IPS-NIHi11 (cell line): ENCODE measurements at regions not wholly inside any gene's neighbourhood (a gene's known extent, or its start where the extent isn't known, plus 50 kb on each side); places are given as distances from the start of the nearest gene placed in this dataset.

Experiments used
- DNase-seq: peaks from one replicate; pipeline ENCODE4 v3.0.0; 2012; ENCODE audit warnings: mixed read lengths, low spot score

GRCh38 chr13:76711550-76712182 lies 174.5 kb downstream of the KCTD12 start:
- no peak for DNase-seq

- DNase-seq, result no peak
These were observed 176.4 kb downstream of the KCTD12 start for GRCh38 chr13:76709851-76710250.

DNA sequence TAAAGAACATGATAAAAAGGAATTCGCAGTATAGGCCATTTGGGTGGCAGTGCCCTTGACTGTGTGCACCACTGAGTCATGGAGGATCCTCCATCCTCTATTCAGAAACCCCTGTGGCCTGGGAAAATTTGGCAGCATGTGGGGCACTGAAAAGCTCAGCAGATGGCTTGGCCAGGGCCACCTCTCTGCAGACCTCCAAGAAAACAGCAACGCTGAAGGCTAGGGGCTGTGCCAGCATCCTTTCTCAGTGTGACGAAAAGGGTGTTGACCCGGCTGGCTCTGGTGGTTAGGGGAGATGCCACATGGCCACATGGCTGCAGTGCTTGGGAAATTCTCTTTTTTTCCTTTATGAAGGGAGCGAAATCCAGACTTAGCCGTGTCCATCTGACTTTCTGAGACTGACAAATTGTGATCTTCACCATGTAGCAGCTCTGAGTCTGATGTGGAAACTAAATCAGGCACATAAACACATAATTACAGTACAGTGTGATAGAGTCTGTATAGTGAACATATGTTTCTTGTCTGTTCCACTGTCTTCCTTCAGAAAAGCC lies 178.0 kb downstream of the KCTD12 start:
- DNase-seq, result no peak

GRCh38 chr13:76707360-76707759 lies 178.8 kb downstream of the KCTD12 start:
- DNase-seq, result no peak

GRCh38 chr13:76703621-76704288 lies 182.4 kb downstream of the KCTD12 start:
- DNase-seq, result no peak

GRCh38 chr13:76703216-76703615 lies 183.0 kb downstream of the KCTD12 start:
- DNase-seq, result no peak

DNA sequence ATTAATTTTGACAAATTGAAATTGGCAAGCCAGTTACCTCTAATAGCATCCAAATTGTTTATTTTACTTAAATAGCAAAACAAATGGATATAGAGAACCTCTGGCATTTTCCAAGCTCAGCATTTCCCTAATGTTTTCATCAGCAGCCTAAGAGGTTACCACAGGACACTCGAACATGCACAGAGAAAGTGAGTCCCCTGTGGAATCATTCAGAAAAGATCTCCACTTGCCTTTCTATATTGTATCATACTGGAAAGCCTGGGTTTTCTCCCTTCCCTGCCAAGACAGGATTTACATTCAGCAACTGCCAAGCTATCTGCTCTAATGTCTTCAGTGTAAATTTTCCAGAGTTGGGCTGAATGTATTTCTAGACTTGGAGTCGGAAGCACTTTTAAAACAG lies 188.9 kb downstream of the KCTD12 start:
- no peak for DNase-seq

GRCh38 chr13:76696370-76696769 lies 189.8 kb downstream of the KCTD12 start:
- no peak for DNase-seq

GRCh38 chr13:76693086-76693485 lies 193.1 kb downstream of the KCTD12 start:
- DNase-seq, result no peak

DNA sequence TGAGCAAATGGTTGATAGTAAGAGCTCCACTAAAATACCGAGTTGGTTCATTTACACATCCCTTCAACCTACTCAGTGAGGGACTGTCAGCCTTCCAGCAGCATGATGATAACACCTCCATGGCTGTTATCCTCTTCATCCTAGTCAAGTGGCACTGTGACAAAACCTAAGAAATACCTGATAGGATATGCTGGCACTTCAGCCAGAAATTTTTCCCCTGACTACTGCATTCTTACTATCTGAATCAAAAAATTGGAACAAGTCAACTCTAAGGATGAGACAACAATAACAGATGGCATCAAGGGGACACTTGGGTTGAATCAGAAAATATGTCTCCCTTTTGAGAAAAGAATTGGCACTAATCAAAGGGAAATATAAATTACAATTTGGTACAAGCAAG lies 193.9 kb downstream of the KCTD12 start:
- DNase-seq, result no peak

DNA sequence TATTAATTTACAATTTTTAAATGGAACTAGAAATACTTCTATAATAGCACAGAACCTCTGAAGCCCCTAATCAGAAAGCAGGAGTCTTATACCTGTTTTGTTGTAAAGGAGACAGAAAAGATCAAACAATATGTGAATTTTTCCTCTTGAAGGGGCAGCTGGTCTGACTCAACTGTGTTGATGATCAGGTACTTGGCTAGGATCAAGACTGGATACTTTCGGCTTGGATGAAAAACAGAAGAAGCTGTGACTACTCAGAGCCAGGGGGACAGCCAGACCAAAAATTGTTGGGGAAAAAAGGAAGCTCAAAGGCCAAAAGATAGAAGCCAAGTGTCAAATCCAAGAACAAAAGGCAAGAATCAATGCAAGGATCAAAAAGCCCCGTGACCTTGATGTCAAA lies 195.6 kb downstream of the KCTD12 start:
- DNase-seq, result no peak

DNA sequence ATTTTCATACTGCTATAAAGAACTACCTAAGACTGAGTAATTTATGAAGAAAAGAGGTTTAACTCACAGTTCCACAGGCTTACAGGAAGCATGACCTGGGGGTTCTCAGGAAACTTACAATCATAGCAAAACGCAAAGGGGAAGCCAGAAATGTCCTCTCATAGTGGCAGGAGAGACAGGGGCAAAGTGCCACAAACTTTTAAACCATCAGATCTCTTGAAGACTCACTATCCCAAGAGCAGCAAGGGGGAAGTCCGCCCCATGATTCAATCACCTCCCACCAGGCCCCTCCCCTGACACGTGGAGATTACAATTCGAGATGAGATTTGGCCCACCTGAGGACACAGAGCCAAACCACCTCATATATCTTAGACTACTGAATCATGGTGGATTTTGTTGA lies 198.7 kb downstream of the KCTD12 start:
- DNase-seq, result no peak

DNA sequence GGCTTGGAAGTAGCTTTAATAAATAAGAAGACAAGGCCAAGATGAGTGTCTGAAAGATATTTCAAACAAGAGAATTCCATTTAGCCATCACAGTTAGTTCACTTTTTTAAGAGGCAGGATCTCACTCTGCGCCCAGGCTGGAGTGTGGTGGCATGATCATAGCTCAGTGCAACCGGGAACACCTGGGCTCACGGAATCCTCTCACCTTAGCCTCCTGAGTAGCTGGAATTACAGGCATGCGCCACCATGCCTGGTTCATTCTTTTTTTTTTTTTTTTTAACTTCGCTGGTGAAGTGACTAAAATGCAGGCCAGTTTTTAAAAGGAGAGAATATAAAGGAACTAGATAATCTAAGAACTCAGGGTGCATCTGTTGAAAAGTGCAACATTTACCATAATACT lies 200.3 kb downstream of the KCTD12 start:
- DNase-seq, result no peak

GRCh38 chr13:76684336-76684735 lies 201.9 kb downstream of the KCTD12 start:
- no peak for DNase-seq

GRCh38 chr13:76683854-76684253 lies 202.4 kb downstream of the KCTD12 start:
- no peak for DNase-seq

- DNase-seq, result no peak
These were observed 203.0 kb downstream of the KCTD12 start for GRCh38 chr13:76683168-76683567.

DNA sequence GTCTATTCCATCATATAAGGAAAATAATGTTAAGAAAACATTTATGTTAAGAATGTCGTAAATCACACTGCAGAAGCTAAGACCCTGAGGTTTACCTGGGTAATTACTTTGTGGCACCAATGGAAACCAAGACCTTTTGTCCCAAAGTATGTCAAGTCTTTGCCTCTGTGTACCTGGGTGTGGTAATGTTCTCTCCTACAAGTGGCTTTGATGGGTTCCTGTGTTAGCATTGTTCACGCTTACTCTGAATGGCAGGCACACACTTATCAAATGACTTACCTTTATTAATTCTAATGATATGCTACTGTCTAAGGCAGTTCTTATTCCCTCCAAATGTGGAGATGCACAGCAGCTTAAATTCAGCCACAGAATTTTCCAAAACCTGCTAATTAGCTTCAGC lies 206.1 kb downstream of the KCTD12 start:
- DNase-seq, result no peak

GRCh38 chr13:76677043-76677442 lies 209.2 kb downstream of the KCTD12 start:
- no peak for DNase-seq

- no peak for DNase-seq
These were observed 213.8 kb downstream of the KCTD12 start for GRCh38 chr13:76672420-76672819.

DNA sequence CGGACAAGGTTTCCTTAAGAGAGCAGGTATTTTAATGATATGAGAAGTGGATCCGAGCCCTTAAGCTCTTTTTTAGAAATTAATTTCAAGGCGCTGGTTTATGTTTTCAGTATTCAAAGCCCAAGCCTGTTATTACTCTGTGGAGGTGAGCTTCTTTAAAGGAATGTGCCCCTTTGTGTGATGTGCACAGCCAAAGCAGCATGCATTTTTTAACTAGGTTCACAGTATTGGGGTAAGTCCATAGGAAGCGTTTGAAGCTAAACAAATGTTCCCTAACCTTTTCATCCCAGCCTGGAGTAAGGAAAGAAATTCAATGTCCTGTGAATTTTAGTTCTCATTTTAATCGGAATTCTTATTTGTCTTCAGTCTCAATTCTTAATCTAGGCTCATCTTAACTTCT lies 217.5 kb downstream of the KCTD12 start:
- no peak for DNase-seq

GRCh38 chr13:76668141-76668540 lies 218.1 kb downstream of the KCTD12 start:
- no peak for DNase-seq

GRCh38 chr13:76667551-76667950 lies 218.7 kb downstream of the KCTD12 start:
- no peak for DNase-seq

- DNase-seq, result no peak
These were observed 222.4 kb downstream of the KCTD12 start for GRCh38 chr13:76663592-76664335.
